Fibroblast of lung (primary cell): ENCODE measurements at regions not wholly inside any gene's neighbourhood (a gene's known extent, or its start where the extent isn't known, plus 50 kb on each side); places are given as distances from the start of the nearest gene placed in this dataset.

Experiments
- DNase-seq, 2 donors: peaks; one replicate each; pipeline versions ENCODE4 v3.0.0 to v3.0.0-alpha.2; 2010; ENCODE audit warnings: low read depth in 2 of 2
- H2AFZ ChIP-seq: 2 replicates; pipeline ENCODE4 v1.5.1; 2012; ENCODE audit warnings: low read length, control low read depth, inconsistent platforms
- H3K27ac ChIP-seq: 2 replicates; pipeline ENCODE4 v1.5.1; 2011; ENCODE audit warnings: low read length, control low read depth; ENCODE audit not compliant: insufficient read depth
- H3K27me3 ChIP-seq: 2 replicates; pipeline ENCODE4 v1.5.1; 2011; ENCODE audit warnings: mild to moderate bottlenecking, low read length; ENCODE audit not compliant: control insufficient read depth, insufficient read depth
- H3K36me3 ChIP-seq: 2 replicates; pipeline ENCODE4 v1.5.1; 2011; ENCODE audit warnings: low read length; ENCODE audit not compliant: control insufficient read depth, insufficient read depth
- H3K4me1 ChIP-seq: 2 replicates; pipeline ENCODE4 v1.5.1; 2011; ENCODE audit warnings: low read length; ENCODE audit not compliant: control insufficient read depth, insufficient read depth; ENCODE audit errors: extremely low read depth
- H3K4me2 ChIP-seq: 2 replicates; pipeline ENCODE4 v1.5.1; 2011; ENCODE audit warnings: low read length, control low read depth; ENCODE audit not compliant: insufficient read depth; ENCODE audit errors: extremely low read depth
- H3K4me3 ChIP-seq, 4 experiments: fragments of 200-600 bp in 1 of 4; sonication (generic) in 1 of 4; replicated peaks in 1 of 4; 2 replicates each; pipeline ENCODE4 v1.5.1; 2011 to 2016; ENCODE audit warnings: low read length in 4 of 4, low read depth in 3 of 4, mild to moderate bottlenecking in 3 of 4, control low read depth in 2 of 4, inconsistent platforms in 1 of 4, mixed read lengths in 1 of 4; ENCODE audit not compliant: insufficient read depth in 1 of 4; ENCODE audit errors: control extremely low read depth in 1 of 4
- H3K79me2 ChIP-seq: 2 replicates; pipeline ENCODE4 v1.5.1; 2012; ENCODE audit warnings: mild to moderate bottlenecking, low read length, inconsistent platforms; ENCODE audit not compliant: control insufficient read depth, insufficient read depth
- H3K9ac ChIP-seq: 2 replicates; pipeline ENCODE4 v1.5.1; 2011; ENCODE audit warnings: mild to moderate bottlenecking, low read length, control low read depth; ENCODE audit not compliant: insufficient read depth
- H3K9me3 ChIP-seq: 2 replicates; pipeline ENCODE4 v1.5.1; 2012; ENCODE audit warnings: low read depth, low read length; ENCODE audit not compliant: control insufficient read depth, insufficient read depth
- H4K20me1 ChIP-seq: 2 replicates; pipeline ENCODE4 v1.5.1; 2011; ENCODE audit warnings: low read length; ENCODE audit not compliant: control insufficient read depth, insufficient read depth; ENCODE audit errors: extremely low read depth
- CTCF ChIP-seq, 2 donors: IDR thresholded peaks in 1 of 2; conservative IDR thresholded peaks in 1 of 2; 1 replicate in 1 of 2; 2 replicates in 1 of 2; pipeline ENCODE4 v1.5.1; 2011 to 2012; ENCODE audit warnings: low read length in 2 of 2, control low read depth in 1 of 2, inconsistent platforms in 1 of 2, low read depth in 1 of 2, mild to moderate bottlenecking in 1 of 2
- EZH2 ChIP-seq: IDR thresholded peaks from 2 replicates; pipeline ENCODE4 v1.5.1; 2012; ENCODE audit warnings: low read length, control low read depth, mild to moderate bottlenecking; ENCODE audit errors: missing control alignments

- DNase-seq = no peak
- no peak overlapping the region for H3K4me3 ChIP-seq
- no peak overlapping the region for H3K9ac ChIP-seq
- no peaks in the 10 kb centered on the region for H4K20me1 ChIP-seq
- no peaks in the 10 kb centered on the region for H3K36me3 ChIP-seq
- H3K79me2 ChIP-seq = no peaks in the 10 kb centered on the region
- no peak overlapping the region for H2AFZ ChIP-seq
- no peak overlapping the region for H3K27ac ChIP-seq
- H3K4me1 ChIP-seq = no peaks in the 10 kb centered on the region
- no peaks in the 10 kb centered on the region for H3K9me3 ChIP-seq
- H3K4me2 ChIP-seq = no peak overlapping the region
- no peaks in the 10 kb centered on the region for H3K27me3 ChIP-seq
- TF ChIP-seq CTCF (conservative IDR thresholded peaks at IDR 0.05 in 1 of 2, IDR thresholded peaks at IDR 0.05 in 1 of 2; ENCODE audit: low read depth in 1 of 2, low read length in 2 of 2) (no peak), EZH2 (no peak)
These were observed 359.5 kb upstream of the ADAMTS16 start for GRCh38 chr5:4780633-4781032.

- Histone ChIP-seq H3K4me1 (no peaks in the 10 kb centered on the region), H4K20me1 (no peaks in the 10 kb centered on the region), H3K27ac (no peak overlapping the region), H3K4me3 (no peak overlapping the region), H3K36me3 (no peaks in the 10 kb centered on the region), H3K27me3 (no peaks in the 10 kb centered on the region), H3K9me3 (no peaks in the 10 kb centered on the region), H3K79me2 (no peaks in the 10 kb centered on the region), H3K4me2 (no peak overlapping the region), H3K9ac (no peak overlapping the region), H2AFZ (no peak overlapping the region)
- no peak for DNase-seq
- TF ChIP-seq EZH2 (no peak), CTCF (conservative IDR thresholded peaks at IDR 0.05 in 1 of 2, IDR thresholded peaks at IDR 0.05 in 1 of 2; ENCODE audit: low read depth in 1 of 2, low read length in 2 of 2) (no peak)
These were observed 358.8 kb upstream of the ADAMTS16 start for GRCh38 chr5:4781299-4781698.

- Histone ChIP-seq H3K9me3 (no peaks in the 10 kb centered on the region), H3K4me2 (no peak overlapping the region), H3K4me1 (no peaks in the 10 kb centered on the region), H3K27me3 (no peaks in the 10 kb centered on the region), H3K36me3 (no peaks in the 10 kb centered on the region), H2AFZ (no peak overlapping the region), H3K27ac (no peak overlapping the region), H3K79me2 (no peaks in the 10 kb centered on the region), H3K4me3 (no peak overlapping the region), H4K20me1 (no peaks in the 10 kb centered on the region), H3K9ac (no peak overlapping the region)
- TF ChIP-seq EZH2 (no peak), CTCF (conservative IDR thresholded peaks at IDR 0.05 in 1 of 2, IDR thresholded peaks at IDR 0.05 in 1 of 2; ENCODE audit: low read depth in 1 of 2, low read length in 2 of 2) (no peak)
- DNase-seq = no peak
These were observed 354.2 kb upstream of the ADAMTS16 start for GRCh38 chr5:4785971-4786370.
